HEK293T (cell line): ENCODE measurements at regions not wholly inside any gene's neighbourhood (a gene's known extent, or its start where the extent isn't known, plus 50 kb on each side); places are given as distances from the start of the nearest gene placed in this dataset.

Experiments
- CTCF ChIA-PET: fragments of 350-600 bp; formaldehyde crosslinking; extraction: SDS; loops from one replicate; lab custom pipeline; 2021; ENCODE audit warnings: antibody characterized with exemption, inconsistent platforms; lab: Yijun Ruan, JAX
- POLR2A ChIA-PET: fragments of 350-600 bp; formaldehyde crosslinking; extraction: SDS; loops from one replicate; lab custom pipeline; 2020; ENCODE audit warnings: antibody characterized with exemption, inconsistent platforms; lab: Yijun Ruan, JAX
- DNase-seq: peaks from one replicate; pipeline ENCODE4 v3.0.0; 2012; ENCODE audit warnings: mixed read lengths; ENCODE audit errors: extremely low spot score
- ARNT ChIP-seq: fragments of 450-650 bp; IDR thresholded peaks from 2 replicates; pipeline ENCODE4 v1.6.1; 2017; ENCODE audit warnings: mild to moderate bottlenecking
- BHLHE40 ChIP-seq: fragments of 450-650 bp; IDR thresholded peaks from 2 replicates; pipeline ENCODE4 v1.6.1; 2016; ENCODE audit warnings: mild to moderate bottlenecking, moderate library complexity, borderline replicate concordance
- CTBP1 ChIP-seq: fragments of 450-650 bp; IDR thresholded peaks from 2 replicates; pipeline ENCODE4 v1.6.1; 2016; ENCODE audit warnings: borderline replicate concordance
- ELF4 ChIP-seq: fragments of 450-650 bp; IDR thresholded peaks from 2 replicates; pipeline ENCODE4 v1.6.1; 2017; ENCODE audit warnings: antibody characterized with exemption
- FOXA1 ChIP-seq: fragments of 450-650 bp; IDR thresholded peaks from 2 replicates; pipeline ENCODE4 v1.6.1; 2016; ENCODE audit warnings: mild to moderate bottlenecking
- FOXK2 ChIP-seq: fragments of 450-650 bp; IDR thresholded peaks from 2 replicates; pipeline ENCODE4 v1.6.1; 2016; ENCODE audit warnings: mild to moderate bottlenecking
- FOXM1 ChIP-seq: fragments of 450-650 bp; IDR thresholded peaks from 2 replicates; pipeline ENCODE4 v1.6.1; 2017; ENCODE audit warnings: mild to moderate bottlenecking, borderline replicate concordance
- HDGF ChIP-seq: fragments of 450-650 bp; IDR thresholded peaks from 2 replicates; pipeline ENCODE4 v1.6.1; 2017; ENCODE audit warnings: antibody characterized with exemption, borderline replicate concordance
- L3MBTL2 ChIP-seq: fragments of 450-650 bp; conservative IDR thresholded peaks from 2 replicates; pipeline ENCODE4 v1.6.1; 2016; ENCODE audit warnings: mild to moderate bottlenecking
- LEF1 ChIP-seq: fragments of 450-650 bp; IDR thresholded peaks from 2 replicates; pipeline ENCODE4 v1.6.1; 2017; ENCODE audit warnings: mild to moderate bottlenecking, borderline replicate concordance
- NFRKB ChIP-seq: fragments of 450-650 bp; IDR thresholded peaks from 2 replicates; pipeline ENCODE4 v1.6.1; 2016; ENCODE audit warnings: mild to moderate bottlenecking, moderate library complexity
- PKNOX1 ChIP-seq: fragments of 450-650 bp; IDR thresholded peaks from 2 replicates; pipeline ENCODE4 v1.6.1; 2016
- SP1 ChIP-seq: fragments of 450-650 bp; IDR thresholded peaks from 2 replicates; pipeline ENCODE4 v1.6.1; 2017
- SUZ12 ChIP-seq: fragments of 450-650 bp; IDR thresholded peaks from 2 replicates; pipeline ENCODE4 v1.6.1; 2016; ENCODE audit warnings: mild to moderate bottlenecking
- TARDBP ChIP-seq: fragments of 450-650 bp; IDR thresholded peaks from 2 replicates; pipeline ENCODE4 v1.6.1; 2016
- ZNF384 ChIP-seq: fragments of 450-650 bp; IDR thresholded peaks from 2 replicates; pipeline ENCODE4 v1.6.1; 2016

GRCh38 chr2:81087646-81088045 is 783.1 kb upstream of the LRRTM1 start:
- POLR2A ChIA-PET = no interaction called here
- CTCF ChIA-PET = no interaction called here
- DNase-seq = no peak
- TF ChIP-seq ZNF384 = no peak
- no peak for TF ChIP-seq CTBP1

GRCh38 chr2:81084101-81084500 is 779.5 kb upstream of the LRRTM1 start:
- TF ChIP-seq CTBP1 = no peak
- TF ChIP-seq FOXA1 = no peak
- TF ChIP-seq BHLHE40 = no peak
- no peak for TF ChIP-seq NFRKB
- no peak for TF ChIP-seq TARDBP
- no peak for TF ChIP-seq SP1
- TF ChIP-seq L3MBTL2 = no peak
- no peak for TF ChIP-seq FOXK2
- TF ChIP-seq LEF1 = no peak
- TF ChIP-seq PKNOX1 = no peak
- ChIA-PET POLR2A (no interaction called here), CTCF (no interaction called here)
- no peak for DNase-seq

- ChIA-PET CTCF (no interaction called here), POLR2A (no interaction called here)
- TF ChIP-seq LEF1 (no peak), HDGF (no peak), ELF4 (no peak), ARNT (no peak), PKNOX1 (no peak), SUZ12 (no peak), ZNF384 (no peak), CTBP1 (no peak), FOXK2 (no peak), NFRKB (no peak), BHLHE40 (no peak), SP1 (no peak), TARDBP (no peak), FOXM1 (no peak), FOXA1 (no peak)
- no peak for DNase-seq
These were observed 774.1 kb upstream of the LRRTM1 start for GRCh38 chr2:81078631-81079030.

GRCh38 chr2:81078102-81078501 is 773.5 kb upstream of the LRRTM1 start:
- no peak for DNase-seq
- ChIA-PET POLR2A (no interaction called here), CTCF (no interaction called here)
- no peak for TF ChIP-seq FOXK2
- TF ChIP-seq HDGF = no peak
- TF ChIP-seq CTBP1 = no peak
- TF ChIP-seq ARNT = no peak
- TF ChIP-seq SP1 = no peak
- TF ChIP-seq ZNF384 = no peak
- no peak for TF ChIP-seq LEF1
- TF ChIP-seq FOXM1 = no peak
- TF ChIP-seq PKNOX1 = no peak
- TF ChIP-seq TARDBP = no peak
- TF ChIP-seq FOXA1 = no peak
- no peak for TF ChIP-seq NFRKB
- TF ChIP-seq ELF4 = no peak
- no peak for TF ChIP-seq SUZ12
- no peak for TF ChIP-seq BHLHE40

GRCh38 chr2:81077396-81077795 is 772.8 kb upstream of the LRRTM1 start:
- POLR2A ChIA-PET = no interaction called here
- CTCF ChIA-PET = no interaction called here

GRCh38 chr2:81073412-81073811 is 768.9 kb upstream of the LRRTM1 start:
- ChIA-PET CTCF (no interaction called here), POLR2A (no interaction called here)
- no peak for TF ChIP-seq SP1
- TF ChIP-seq TARDBP = no peak
- no peak for TF ChIP-seq PKNOX1
- no peak for TF ChIP-seq FOXK2
- no peak for TF ChIP-seq ZNF384
- TF ChIP-seq L3MBTL2 = no peak
- TF ChIP-seq LEF1 = no peak
- TF ChIP-seq ELF4 = no peak
- TF ChIP-seq FOXM1 = no peak
- no peak for TF ChIP-seq ARNT
- no peak for TF ChIP-seq FOXA1
- no peak for TF ChIP-seq BHLHE40
- TF ChIP-seq SUZ12 = no peak
- no peak for TF ChIP-seq CTBP1
- TF ChIP-seq HDGF = no peak
- no peak for TF ChIP-seq NFRKB
- DNase-seq = no peak

More at GRCh38 chr2:81077396-81077795, 772.8 kb upstream of the LRRTM1 start:
- no peak for TF ChIP-seq SP1
- TF ChIP-seq FOXK2 = no peak
- TF ChIP-seq SUZ12 = no peak
- TF ChIP-seq PKNOX1 = no peak
- TF ChIP-seq ARNT = no peak
- no peak for TF ChIP-seq TARDBP
- no peak for TF ChIP-seq HDGF
- TF ChIP-seq ZNF384 = no peak
- no peak for TF ChIP-seq NFRKB
- no peak for TF ChIP-seq FOXA1
- no peak for DNase-seq
